Cardiac muscle cell (in vitro differentiated cells and primary cell): ENCODE measurements at regions not wholly inside any gene's neighbourhood (a gene's known extent, or its start where the extent isn't known, plus 50 kb on each side); places are given as distances from the start of the nearest gene placed in this dataset.
"Not testable (repeated sequence)": the region's sequence is repeated elsewhere in the genome, so short reads cannot be mapped to it uniquely, and the experiment has no call there.

ENCODE experiments used
- DNase-seq, 2 donors: peaks; one replicate each; pipeline versions ENCODE4 v3.0.0 to v3.0.0-alpha.2; 2010 to 2017; ENCODE audit warnings: low read depth in 1 of 2, low spot score in 1 of 2
- H3K27ac ChIP-seq: fragments of 200-600 bp; sonication (generic); 2 replicates; pipeline ENCODE4 v1.5.1; 2016
- H3K27me3 ChIP-seq: fragments of 200-600 bp; sonication (generic); 2 replicates; pipeline ENCODE4 v1.6.0; 2016; ENCODE audit warnings: control low read depth
- H3K36me3 ChIP-seq: fragments of 200-600 bp; sonication (generic); 2 replicates; pipeline ENCODE4 v1.5.1; 2016; ENCODE audit warnings: control low read depth
- H3K4me1 ChIP-seq: fragments of 200-600 bp; sonication (generic); 2 replicates; pipeline ENCODE4 v1.8.1; 2017; ENCODE audit warnings: low read depth, mild to moderate bottlenecking, mixed run types
- H3K4me3 ChIP-seq: fragments of 200-600 bp; sonication (generic); 2 replicates; pipeline ENCODE4 v1.5.1; 2016; ENCODE audit warnings: mild to moderate bottlenecking
- H3K9me3 ChIP-seq: fragments of 200-600 bp; sonication (generic); 2 replicates; pipeline ENCODE4 v1.5.1; 2017; ENCODE audit warnings: low read depth, mild to moderate bottlenecking, control low read depth
- CTCF ChIP-seq: IDR thresholded peaks from 2 replicates; pipeline ENCODE4 v1.5.1; 2012; ENCODE audit warnings: low read depth, mild to moderate bottlenecking, low read length

- no peak for TF ChIP-seq CTCF
- H3K9me3 ChIP-seq, result no peaks in the 10 kb centered on the region
- no peak overlapping the region for H3K4me3 ChIP-seq
Observed at GRCh38 chr6:44040786-44041185, 86.5 kb downstream of the MRPL14 start.

GRCh38 chr6:44039839-44040350 lies 87.4 kb downstream of the MRPL14 start:
- no peaks in the 10 kb centered on the region for H3K9me3 ChIP-seq
- DNase-seq, result no peak
- H3K4me1 ChIP-seq, result peaks cover 25% of the 10 kb centered on the region
- no peak overlapping the region for H3K4me3 ChIP-seq
- no peaks in the 10 kb centered on the region for H3K27me3 ChIP-seq
- H3K36me3 ChIP-seq, result no peaks in the 10 kb centered on the region
- H3K27ac ChIP-seq, result no peak overlapping the region
- TF ChIP-seq CTCF, result no peak

More at GRCh38 chr6:44040786-44041185, 86.5 kb downstream of the MRPL14 start:
- no peaks in the 10 kb centered on the region for H3K36me3 ChIP-seq
- H3K27me3 ChIP-seq, result no peaks in the 10 kb centered on the region
- no peak for DNase-seq
- peaks cover 25% of the 10 kb centered on the region for H3K4me1 ChIP-seq
- no peak overlapping the region for H3K27ac ChIP-seq

GRCh38 chr6:44039191-44039719 lies 88.0 kb downstream of the MRPL14 start:
- H3K4me3 ChIP-seq, result no peak overlapping the region
- peaks cover 25% of the 10 kb centered on the region for H3K4me1 ChIP-seq
- H3K27me3 ChIP-seq, result no peaks in the 10 kb centered on the region
- no peak overlapping the region for H3K27ac ChIP-seq
- no peaks in the 10 kb centered on the region for H3K9me3 ChIP-seq
- no peak for DNase-seq
- H3K36me3 ChIP-seq, result no peaks in the 10 kb centered on the region
- no peak for TF ChIP-seq CTCF

- Histone ChIP-seq H3K27me3 (no peaks in the 10 kb centered on the region), H3K9me3 (no peaks in the 10 kb centered on the region), H3K4me1 (peaks cover 20% of the 10 kb centered on the region), H3K27ac (no peak overlapping the region), H3K36me3 (no peaks in the 10 kb centered on the region), H3K4me3 (no peak overlapping the region)
- TF ChIP-seq CTCF, result no peak
- no peak for DNase-seq
Observed at GRCh38 chr6:44038543-44039065, 88.6 kb downstream of the MRPL14 start.

- Histone ChIP-seq H3K27me3 (no peaks in the 10 kb centered on the region), H3K9me3 (no peaks in the 10 kb centered on the region), H3K27ac (no peak overlapping the region), H3K4me3 (no peak overlapping the region), H3K36me3 (no peaks in the 10 kb centered on the region), H3K4me1 (peaks cover 15% of the 10 kb centered on the region)
- no peak for DNase-seq
- TF ChIP-seq CTCF, result no peak
Observed at GRCh38 chr6:44037847-44038542, 89.3 kb downstream of the MRPL14 start.

GRCh38 chr6:44037276-44037675 lies 90.0 kb downstream of the MRPL14 start:
- not testable (repeated sequence) for DNase-seq, H3K9me3 ChIP-seq, H3K36me3 ChIP-seq, H3K4me3 ChIP-seq, H3K27me3 ChIP-seq, H3K27ac ChIP-seq
- peaks cover 10% of the 10 kb centered on the region for H3K4me1 ChIP-seq
